Endothelial cell of hepatic sinusoid (primary cell): ENCODE measurements at regions not wholly inside any gene's neighbourhood (a gene's known extent, or its start where the extent isn't known, plus 50 kb on each side); places are given as distances from the start of the nearest gene placed in this dataset.
"Not testable (repeated sequence)": the region's sequence is repeated elsewhere in the genome, so short reads cannot be mapped to it uniquely, and the experiment has no call there.

Experiments
- in situ Hi-C: cut with HindIII; loops from 2 replicates; pipeline ENCODE4 v1.10.0; 2017; ENCODE audit warnings: low sequenced_read_pairs

GRCh38 chr4:188432328-188432727, 293.1 kb downstream of the TRIML1 start:
- in situ Hi-C loops, result no loop called here

- in situ Hi-C loops, result no loop called here
Measured at GRCh38 chr4:188433741-188434315, 294.6 kb downstream of the TRIML1 start.

- in situ Hi-C loops, result no loop called here
Measured at GRCh38 chr4:188434643-188435042, 295.4 kb downstream of the TRIML1 start.

GRCh38 chr4:188435381-188435780, 296.1 kb downstream of the TRIML1 start:
- in situ Hi-C loops, result no loop called here

DNA sequence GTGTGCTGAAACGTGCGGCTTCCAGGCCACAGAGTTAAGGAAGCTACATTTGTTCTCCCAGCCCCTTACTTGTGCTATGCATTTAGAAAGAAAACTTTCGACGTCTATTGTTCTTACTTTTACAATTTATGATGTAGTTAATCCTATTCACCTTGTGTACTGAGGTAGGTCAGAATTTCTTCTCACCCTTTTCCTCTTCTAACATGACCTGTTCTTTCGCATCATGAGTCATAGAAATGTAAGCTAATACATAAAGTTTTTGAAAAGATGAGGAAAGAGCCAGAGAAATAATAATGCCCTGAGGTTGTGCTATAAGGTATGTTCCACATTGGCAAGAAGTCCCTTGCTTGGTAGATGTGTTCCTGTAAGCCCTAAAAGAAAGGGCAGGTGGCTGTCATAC, 298.3 kb downstream of the TRIML1 start:
- in situ Hi-C loops, result no loop called here

DNA sequence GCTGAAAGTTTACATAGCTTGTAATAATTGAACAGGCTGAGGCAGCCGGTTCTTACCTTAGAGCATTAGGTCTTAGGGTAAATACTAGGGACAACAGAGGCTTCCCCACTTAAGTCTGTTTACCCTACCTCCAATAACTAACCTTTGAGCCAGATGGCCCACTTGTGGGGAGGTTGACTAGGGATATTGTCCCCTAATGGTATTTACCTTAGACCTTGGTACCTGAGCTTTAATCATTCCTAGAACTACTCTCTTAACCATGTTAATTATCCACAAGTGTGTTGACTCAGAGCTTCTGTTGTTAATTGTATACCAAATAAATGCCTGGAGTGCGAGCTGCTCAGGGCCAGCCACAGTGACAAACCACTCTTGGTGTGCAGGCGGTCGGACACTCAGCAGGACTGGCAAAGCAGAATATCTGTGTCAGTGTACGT, 299.2 kb downstream of the TRIML1 start:
- in situ Hi-C loops, result not testable (repeated sequence)

DNA sequence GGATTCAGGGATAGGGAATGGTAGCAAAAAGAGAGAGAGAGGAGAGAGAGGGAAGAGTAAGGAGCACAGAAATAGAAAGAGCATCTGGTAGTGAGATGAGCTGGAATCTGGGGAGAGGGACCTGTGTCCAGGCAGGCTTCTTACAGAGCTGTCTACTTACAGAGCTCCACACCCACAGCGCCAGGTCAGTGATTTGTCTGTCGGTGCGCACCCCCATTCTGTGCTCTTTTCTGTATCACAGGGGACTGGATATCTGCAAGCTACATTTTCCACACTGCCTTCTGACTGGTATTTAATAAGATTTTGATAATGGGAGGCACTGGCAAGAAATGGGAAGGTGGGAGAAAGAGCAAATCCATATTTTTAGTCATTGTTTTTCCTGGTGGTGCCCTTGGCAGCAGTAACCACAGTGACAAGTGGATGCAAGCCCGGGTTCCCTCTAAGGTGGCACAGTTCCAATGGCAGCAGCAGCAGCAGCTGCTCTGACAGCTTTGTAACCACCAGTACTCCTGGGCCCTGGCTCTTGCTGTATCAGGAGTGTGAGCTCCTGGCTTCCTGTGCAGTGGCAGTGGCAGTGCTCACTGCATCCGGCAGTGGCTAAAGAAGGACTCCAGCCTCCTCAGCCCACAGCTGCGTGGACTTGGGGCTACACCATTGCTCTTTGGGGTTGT, 300.5 kb downstream of the TRIML1 start:
- in situ Hi-C loops, result no loop called here

DNA sequence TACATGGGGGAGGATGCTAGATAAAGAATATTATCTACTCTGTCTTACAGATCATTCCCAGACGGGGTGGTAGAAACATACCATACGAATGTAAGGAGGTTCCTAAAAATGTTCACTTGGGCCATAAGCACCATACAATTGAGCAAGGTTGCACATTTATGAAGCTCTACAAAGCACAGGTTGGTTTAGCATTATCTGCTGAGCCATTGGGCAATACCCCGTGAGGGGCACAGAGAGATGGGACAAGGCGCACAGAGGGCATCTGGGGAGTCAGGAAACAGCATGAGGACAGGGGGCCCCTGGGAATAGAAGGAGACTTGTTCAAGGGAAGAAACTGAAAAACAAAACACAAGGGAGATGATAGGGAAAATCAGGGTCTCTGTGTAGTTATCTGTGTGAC, 305.3 kb downstream of the TRIML1 start:
- in situ Hi-C loops, result no loop called here

DNA sequence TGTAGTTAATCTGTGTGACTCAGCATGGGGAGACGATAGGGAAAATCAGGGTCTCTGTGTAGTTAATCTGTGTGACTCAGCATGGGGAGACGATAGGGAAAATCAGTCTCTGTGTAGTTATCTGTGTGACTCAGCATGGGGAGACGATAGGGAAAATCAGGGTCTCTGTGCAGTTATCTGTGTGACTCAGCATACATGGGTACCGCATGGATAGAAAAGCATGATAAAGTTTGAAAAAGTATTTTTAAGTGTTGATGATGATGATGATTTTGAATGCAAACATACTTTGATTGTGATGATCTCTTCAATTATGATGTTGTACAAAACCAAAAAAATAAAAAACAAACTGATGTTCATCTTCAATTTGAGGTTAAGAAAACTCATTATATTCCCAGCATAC, 309.8 kb downstream of the TRIML1 start:
- in situ Hi-C loops, result not testable (repeated sequence)

DNA sequence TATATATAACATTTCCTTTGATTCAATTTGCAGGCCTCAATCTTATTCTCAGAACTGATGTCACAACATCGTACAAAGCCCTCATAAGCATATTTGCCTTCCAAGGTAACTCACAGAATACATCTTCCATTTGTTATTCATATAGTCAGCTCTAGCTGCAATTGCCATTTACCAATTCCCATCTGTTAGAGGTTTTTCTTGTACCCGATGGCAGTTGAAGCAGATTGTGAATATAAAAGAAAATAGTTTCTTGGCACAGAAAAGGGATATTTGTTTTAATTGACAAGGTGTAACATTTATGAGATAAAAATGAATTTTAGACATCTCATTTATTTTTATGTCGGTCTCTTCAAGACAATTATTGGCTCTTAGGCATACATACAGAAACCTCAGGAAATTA, 311.3 kb downstream of the TRIML1 start:
- in situ Hi-C loops, result no loop called here

GRCh38 chr4:188452097-188452496, 312.9 kb downstream of the TRIML1 start:
- in situ Hi-C loops, result no loop called here

DNA sequence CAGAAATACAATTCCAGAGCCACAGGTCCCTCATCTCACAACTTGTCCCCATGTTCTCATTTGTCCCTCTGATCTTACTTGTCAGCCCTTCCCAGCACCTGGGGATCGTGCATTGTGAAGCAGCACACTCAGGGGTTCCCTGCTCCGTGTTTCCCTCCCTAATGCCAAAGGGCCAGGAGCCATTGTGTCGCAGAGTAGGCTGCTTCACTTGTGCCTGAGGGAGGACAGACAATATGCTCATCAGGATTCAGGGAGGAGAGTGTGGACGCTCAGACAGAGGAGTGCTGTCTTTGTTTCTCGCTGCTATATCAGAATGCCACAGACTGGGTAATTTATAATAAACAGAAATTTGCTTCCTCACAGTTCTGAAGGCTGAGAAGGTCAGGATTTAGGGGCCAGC, 315.3 kb downstream of the TRIML1 start:
- in situ Hi-C loops, result no loop called here

- in situ Hi-C loops, result no loop called here
Measured at GRCh38 chr4:188455062-188455752, 316.0 kb downstream of the TRIML1 start.

- in situ Hi-C loops, result no loop called here
Measured at GRCh38 chr4:188459381-188459780, 320.1 kb downstream of the TRIML1 start.

DNA sequence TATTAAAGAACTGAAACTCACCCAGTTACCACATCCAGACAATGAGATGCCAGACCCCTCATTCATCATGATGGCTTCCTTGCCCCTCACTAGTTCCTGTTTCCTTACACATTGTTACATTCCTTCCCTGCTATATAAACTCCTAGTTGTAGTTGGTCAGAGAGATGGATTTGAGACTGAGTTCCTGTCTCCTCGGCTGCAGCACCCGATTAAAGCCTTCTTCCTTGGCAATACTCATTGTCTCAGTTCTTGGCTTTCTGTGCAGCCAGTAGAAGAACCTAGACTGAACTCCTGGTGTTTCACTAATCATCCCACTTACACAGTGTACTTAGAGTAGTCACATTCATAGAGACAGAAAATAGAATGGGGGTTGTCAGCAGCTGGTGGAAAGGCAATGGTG, 324.7 kb downstream of the TRIML1 start:
- in situ Hi-C loops, result no loop called here

DNA sequence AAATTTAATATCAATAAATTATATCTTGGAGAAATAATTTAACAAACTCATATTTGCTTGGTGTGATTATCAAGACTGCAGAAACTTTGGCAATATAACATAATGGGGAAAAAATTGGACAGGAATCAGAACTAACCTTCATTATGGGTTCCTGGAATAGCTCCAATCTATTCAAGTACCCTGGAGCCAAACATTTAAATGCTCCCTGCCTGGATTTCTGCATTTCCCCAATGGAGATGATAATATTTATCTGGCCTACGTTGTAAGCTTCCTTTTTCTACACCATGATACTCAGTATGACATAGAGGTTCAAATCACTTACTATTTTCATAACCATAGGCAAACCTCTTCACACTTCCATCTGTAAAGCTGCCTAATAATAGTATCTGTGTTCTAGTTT, 326.8 kb downstream of the TRIML1 start:
- in situ Hi-C loops, result no loop called here

DNA sequence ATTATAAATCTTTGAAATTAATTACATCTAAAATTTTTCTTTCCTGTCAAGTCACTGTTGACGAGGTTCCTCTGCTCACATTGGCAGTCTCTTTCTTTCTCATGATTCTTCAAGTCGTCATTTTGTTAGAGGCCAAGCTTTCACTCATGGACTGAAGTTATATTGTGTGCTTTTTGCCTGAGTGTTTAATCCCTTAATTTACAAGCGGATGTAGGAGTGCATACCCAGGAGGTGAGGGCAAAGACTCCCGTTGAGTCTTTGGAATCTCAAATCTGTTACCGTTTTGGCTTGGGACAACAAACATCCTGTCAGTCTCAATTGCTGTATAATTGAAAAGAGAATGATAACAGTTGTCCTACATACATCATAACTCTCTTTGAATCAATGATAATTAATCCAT, 345.0 kb downstream of the TRIML1 start:
- in situ Hi-C loops, result no loop called here

DNA sequence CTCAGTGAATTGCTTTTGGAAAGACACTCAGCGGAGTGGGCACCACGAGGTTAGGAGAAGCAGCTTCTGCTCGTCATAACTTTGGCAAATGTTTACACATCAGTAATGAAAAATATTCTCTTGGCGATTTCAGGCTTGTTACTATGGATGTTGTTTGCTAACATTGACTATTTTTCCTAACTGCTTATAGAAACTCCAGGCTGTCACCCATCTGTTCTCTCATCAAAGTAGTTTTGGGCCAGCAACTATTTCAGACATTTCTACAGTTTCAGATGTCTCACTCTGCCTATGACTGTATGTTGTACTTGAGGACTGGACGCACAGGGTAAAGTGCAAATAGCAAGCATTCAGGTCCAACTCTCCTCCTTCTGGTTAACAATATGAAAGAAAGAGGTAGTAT, 346.7 kb downstream of the TRIML1 start:
- in situ Hi-C loops, result no loop called here

DNA sequence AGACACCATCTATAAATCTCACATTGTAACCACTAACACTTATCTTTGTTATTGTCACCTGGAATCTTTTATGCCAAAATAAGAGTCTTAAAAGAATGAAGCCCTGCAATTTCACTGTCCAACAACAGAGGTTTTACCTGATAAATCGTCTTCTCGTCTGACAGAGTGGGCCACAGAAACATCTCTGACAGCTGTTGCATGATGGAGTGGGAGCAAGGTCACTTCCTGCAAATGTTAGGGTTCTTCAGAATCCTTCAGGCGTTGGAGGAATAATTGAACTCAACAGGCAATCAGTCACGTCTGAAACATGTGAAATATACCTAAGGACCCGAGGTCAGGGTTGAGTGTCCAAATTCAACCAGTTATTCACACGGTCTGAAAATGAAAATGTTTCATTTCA, 353.6 kb downstream of the TRIML1 start:
- in situ Hi-C loops, result no loop called here

DNA sequence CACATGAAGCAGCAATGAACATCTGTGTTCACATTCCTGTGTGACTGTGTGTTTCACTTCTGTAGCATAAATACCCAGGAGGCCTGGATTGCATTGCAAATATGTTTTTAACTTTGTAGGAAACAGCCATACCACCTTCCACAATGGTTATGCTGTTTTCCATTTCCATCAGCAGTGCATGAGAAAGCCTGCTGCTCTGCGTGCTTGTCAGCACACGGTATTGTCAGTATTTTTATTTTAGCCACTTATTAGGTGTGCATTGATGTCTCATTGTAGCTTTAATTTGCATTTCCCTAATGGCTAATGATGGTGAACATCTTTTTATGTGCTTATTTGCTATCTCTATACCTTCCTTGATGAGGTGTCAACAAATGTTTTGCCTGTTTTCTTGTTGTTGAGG, 355.9 kb downstream of the TRIML1 start:
- in situ Hi-C loops, result no loop called here

- in situ Hi-C loops, result no loop called here
Measured at GRCh38 chr4:188511431-188511830, 372.2 kb downstream of the TRIML1 start.

DNA sequence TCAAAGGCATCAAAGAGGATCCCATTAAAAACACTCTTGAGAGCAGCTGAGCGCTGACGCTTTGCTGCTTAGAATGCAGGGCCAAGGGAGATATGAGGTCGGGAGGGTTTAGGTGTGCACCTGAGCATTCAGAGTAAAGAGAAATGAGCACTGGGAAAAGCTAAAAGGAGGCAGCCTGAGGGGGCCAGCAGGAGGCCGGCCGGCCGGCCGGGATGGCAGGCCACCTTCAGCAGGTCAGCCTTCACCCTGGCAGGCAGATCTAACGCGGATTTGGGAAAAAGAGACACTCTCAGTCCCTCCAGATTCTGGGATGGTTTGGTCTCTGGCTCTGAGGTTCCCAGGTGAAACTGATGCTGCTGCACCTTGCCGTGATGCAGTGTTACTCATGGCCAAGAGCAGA, 393.5 kb downstream of the TRIML1 start:
- in situ Hi-C loops, result no loop called here
